Kidney epithelial cell (primary cell): ENCODE measurements at regions not wholly inside any gene's neighbourhood (a gene's known extent, or its start where the extent isn't known, plus 50 kb on each side); places are given as distances from the start of the nearest gene placed in this dataset.

Source experiments
- DNase-seq: peaks from one replicate; pipeline ENCODE4 v3.0.0-alpha.2; 2010; ENCODE audit warnings: low read depth
- H3K27me3 ChIP-seq: 2 replicates; pipeline ENCODE4 v1.6.0; 2011; ENCODE audit warnings: low read length; ENCODE audit not compliant: control insufficient read depth, insufficient read depth
- H3K36me3 ChIP-seq: 2 replicates; pipeline ENCODE4 v1.5.1; 2011; ENCODE audit warnings: low read length; ENCODE audit not compliant: control insufficient read depth, insufficient read depth
- H3K4me3 ChIP-seq: 2 replicates; pipeline ENCODE4 v1.5.1; 2011; ENCODE audit warnings: low read depth, mild to moderate bottlenecking, control low read depth, low read length
- TF ChIP-seq, protein P1 (sequence below): IDR thresholded peaks from 2 replicates; pipeline ENCODE4 v1.5.1; 2011; ENCODE audit warnings: mild to moderate bottlenecking, moderate library complexity, low read length, control low read depth, inconsistent platforms; ENCODE audit not compliant: insufficient read depth, poor library complexity, severe bottlenecking

DNA sequence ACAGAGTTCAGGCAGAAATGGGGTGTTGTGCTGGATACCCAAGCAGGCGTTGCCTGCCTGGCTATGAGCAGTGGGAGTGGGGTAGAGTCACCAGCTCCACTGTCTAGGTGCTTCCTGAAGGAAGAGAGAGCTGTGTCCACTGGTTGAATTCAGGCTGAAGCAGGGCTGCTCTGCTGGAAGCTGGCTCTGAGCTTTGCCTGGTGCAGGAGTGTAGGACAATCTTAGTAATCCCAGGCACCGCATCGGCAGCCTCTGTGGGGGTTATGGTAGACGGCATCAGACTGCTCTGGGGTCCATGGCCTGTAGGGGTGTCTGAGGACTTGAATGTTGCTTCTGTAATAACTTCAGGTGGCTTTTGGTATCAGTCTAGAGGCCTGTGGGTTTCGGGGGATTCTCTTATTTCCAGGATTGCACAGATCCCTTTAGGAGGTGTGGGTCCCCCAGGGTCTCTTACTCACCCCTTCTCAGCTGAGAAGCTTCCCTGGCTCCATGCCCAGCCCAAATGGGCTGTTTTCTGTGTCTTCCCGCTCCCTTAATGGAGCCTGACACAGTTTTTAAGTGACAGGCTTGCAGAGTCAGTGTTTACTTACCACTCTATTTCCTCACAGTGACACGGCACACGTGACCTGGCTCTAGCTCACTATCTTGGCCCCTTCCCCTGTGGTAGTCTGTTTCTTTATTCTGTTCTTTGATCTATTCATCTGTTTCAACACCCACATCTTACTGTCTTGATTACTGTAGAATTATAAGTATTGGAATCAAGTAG is 644.3 kb downstream of the CBLN2 start:
- H3K4me3 ChIP-seq = no peak overlapping the region

DNA sequence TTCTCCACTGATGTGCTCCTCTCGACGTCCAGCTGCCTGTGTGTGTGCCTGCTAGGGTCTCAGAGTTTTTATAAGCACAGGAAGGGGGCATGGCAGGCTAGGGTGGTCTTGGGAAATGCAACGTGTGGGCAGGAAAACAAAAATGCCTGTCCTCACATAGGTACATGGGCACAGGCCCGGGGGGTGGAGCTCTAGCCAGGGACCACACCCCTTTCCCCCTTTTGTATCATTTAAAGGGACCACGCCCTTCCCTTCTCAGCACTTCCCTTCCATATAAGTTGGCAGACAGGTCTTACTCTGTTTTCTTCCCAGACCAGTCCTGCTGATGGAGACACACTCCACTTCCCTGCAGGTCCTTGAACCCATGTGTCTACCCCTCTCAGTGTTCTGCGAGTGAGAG is 645.0 kb downstream of the CBLN2 start:
- no peak for DNase-seq
- TF ChIP-seq, protein P1, sequence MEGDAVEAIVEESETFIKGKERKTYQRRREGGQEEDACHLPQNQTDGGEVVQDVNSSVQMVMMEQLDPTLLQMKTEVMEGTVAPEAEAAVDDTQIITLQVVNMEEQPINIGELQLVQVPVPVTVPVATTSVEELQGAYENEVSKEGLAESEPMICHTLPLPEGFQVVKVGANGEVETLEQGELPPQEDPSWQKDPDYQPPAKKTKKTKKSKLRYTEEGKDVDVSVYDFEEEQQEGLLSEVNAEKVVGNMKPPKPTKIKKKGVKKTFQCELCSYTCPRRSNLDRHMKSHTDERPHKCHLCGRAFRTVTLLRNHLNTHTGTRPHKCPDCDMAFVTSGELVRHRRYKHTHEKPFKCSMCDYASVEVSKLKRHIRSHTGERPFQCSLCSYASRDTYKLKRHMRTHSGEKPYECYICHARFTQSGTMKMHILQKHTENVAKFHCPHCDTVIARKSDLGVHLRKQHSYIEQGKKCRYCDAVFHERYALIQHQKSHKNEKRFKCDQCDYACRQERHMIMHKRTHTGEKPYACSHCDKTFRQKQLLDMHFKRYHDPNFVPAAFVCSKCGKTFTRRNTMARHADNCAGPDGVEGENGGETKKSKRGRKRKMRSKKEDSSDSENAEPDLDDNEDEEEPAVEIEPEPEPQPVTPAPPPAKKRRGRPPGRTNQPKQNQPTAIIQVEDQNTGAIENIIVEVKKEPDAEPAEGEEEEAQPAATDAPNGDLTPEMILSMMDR = no peak
- Histone ChIP-seq H3K4me3 (no peak overlapping the region), H3K36me3 (no peaks in the 10 kb centered on the region), H3K27me3 (no peaks in the 10 kb centered on the region)

More for the DNA sequence above, 644.3 kb downstream of the CBLN2 start:
- Histone ChIP-seq H3K36me3 (no peaks in the 10 kb centered on the region), H3K27me3 (no peaks in the 10 kb centered on the region)
- DNase-seq = no peak
- TF ChIP-seq, protein P1 = no peak

- Histone ChIP-seq H3K36me3 (no peaks in the 10 kb centered on the region), H3K4me3 (no peak overlapping the region), H3K27me3 (no peaks in the 10 kb centered on the region)
- TF ChIP-seq, protein P1 = no peak
- no peak for DNase-seq
Measured at GRCh38 chr18:71887509-71887908, 656.6 kb downstream of the CBLN2 start.

DNA sequence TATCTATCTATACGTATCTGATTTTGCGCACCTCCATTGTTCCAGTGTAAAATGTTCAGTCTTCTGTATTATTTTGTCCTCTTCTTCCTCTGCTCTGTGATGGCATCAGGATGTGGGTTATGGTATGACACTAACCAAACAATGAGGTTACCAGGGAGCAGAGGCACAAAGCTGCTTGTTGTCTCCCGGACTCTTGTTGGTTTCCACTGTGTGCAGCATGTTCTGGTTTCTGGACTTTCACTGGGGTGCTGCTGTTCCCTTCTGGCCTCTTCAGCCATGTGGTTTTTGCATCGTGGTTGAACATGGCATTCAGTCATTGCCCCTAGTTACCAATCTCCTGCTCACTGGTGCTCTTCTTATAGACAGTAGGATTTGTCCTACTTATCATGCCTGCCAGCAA is 665.9 kb downstream of the CBLN2 start:
- Histone ChIP-seq H3K36me3 (no peaks in the 10 kb centered on the region), H3K4me3 (no peak overlapping the region), H3K27me3 (no peaks in the 10 kb centered on the region)
- TF ChIP-seq, protein P1 = no peak
- no peak for DNase-seq

GRCh38 chr18:71873695-71874094 is 670.4 kb downstream of the CBLN2 start:
- no peaks in the 10 kb centered on the region for H3K27me3 ChIP-seq
- TF ChIP-seq, protein P1 = no peak
- DNase-seq = no peak
- no peaks in the 10 kb centered on the region for H3K36me3 ChIP-seq
- H3K4me3 ChIP-seq = no peak overlapping the region

DNA sequence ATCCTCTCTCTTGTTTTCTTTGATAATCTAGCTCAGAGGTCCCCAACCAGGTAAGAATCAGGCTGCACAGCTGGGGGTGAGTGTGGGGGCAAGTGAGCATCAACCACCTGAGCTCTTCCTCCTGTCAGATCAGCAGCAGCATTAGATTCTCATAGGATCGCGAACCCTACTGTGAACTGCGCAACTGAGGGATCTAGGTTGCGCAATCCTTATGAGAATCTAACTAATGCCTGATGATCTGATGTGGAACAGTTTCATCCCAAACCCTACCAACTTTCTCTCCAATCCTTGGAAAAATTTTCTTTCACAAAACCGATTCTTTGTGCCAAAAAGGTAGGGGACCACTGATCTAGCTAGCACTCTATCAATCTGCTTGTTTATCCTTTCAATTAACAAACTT is 678.3 kb downstream of the CBLN2 start:
- H3K36me3 ChIP-seq = no peaks in the 10 kb centered on the region
- no peaks in the 10 kb centered on the region for H3K27me3 ChIP-seq
- DNase-seq = no peak
- H3K4me3 ChIP-seq = no peak overlapping the region
- TF ChIP-seq, protein P1 = no peak
